ENCODE measurements at regions not wholly inside any gene's neighbourhood (a gene's known extent, or its start where the extent isn't known, plus 50 kb on each side); places are given as distances from the start of the nearest gene placed in this dataset.

- Mint-ChIP-seq H3K36me3 (ENCODE audit: low read depth) (no peaks in the 10 kb centered on the region), H3K27me3 (no peaks in the 10 kb centered on the region), H3K27ac (no peak overlapping the region), H3K4me1 (ENCODE audit: low read depth) (no peaks in the 10 kb centered on the region), H3K4me3 (no peak overlapping the region), H3K9me3 (no peaks in the 10 kb centered on the region)
- DNase-seq, result no peak
Measured at GRCh38 chr4:14575919-14576318, 426.4 kb upstream of the CPEB2 start.

GRCh38 chr4:14580061-14580460 lies 422.2 kb upstream of the CPEB2 start:
- H3K27me3 Mint-ChIP-seq, result no peaks in the 10 kb centered on the region
- no peaks in the 10 kb centered on the region for H3K9me3 Mint-ChIP-seq
- no peak overlapping the region for H3K4me3 Mint-ChIP-seq
- no peaks in the 10 kb centered on the region for H3K4me1 Mint-ChIP-seq (ENCODE audit: low read depth)
- no peak for DNase-seq
- H3K27ac Mint-ChIP-seq, result no peak overlapping the region
- H3K36me3 Mint-ChIP-seq (ENCODE audit: low read depth), result no peaks in the 10 kb centered on the region

- no peaks in the 10 kb centered on the region for H3K36me3 Mint-ChIP-seq (ENCODE audit: low read depth)
- H3K27ac Mint-ChIP-seq, result no peak overlapping the region
- H3K4me3 Mint-ChIP-seq, result no peak overlapping the region
- no peaks in the 10 kb centered on the region for H3K9me3 Mint-ChIP-seq
- no peaks in the 10 kb centered on the region for H3K4me1 Mint-ChIP-seq (ENCODE audit: low read depth)
- no peak for DNase-seq
- peaks cover 2% of the 10 kb centered on the region for H3K27me3 Mint-ChIP-seq
Measured at GRCh38 chr4:14581741-14582140, 420.5 kb upstream of the CPEB2 start.

GRCh38 chr4:14582677-14583076 lies 419.6 kb upstream of the CPEB2 start:
- H3K36me3 Mint-ChIP-seq (ENCODE audit: low read depth), result no peaks in the 10 kb centered on the region
- H3K4me3 Mint-ChIP-seq, result no peak overlapping the region
- H3K4me1 Mint-ChIP-seq (ENCODE audit: low read depth), result no peaks in the 10 kb centered on the region
- no peak overlapping the region for H3K27ac Mint-ChIP-seq
- H3K9me3 Mint-ChIP-seq, result no peaks in the 10 kb centered on the region
- no peak for DNase-seq
- peaks cover 2% of the 10 kb centered on the region for H3K27me3 Mint-ChIP-seq

GRCh38 chr4:14583331-14583730 lies 418.9 kb upstream of the CPEB2 start:
- no peaks in the 10 kb centered on the region for H3K4me1 Mint-ChIP-seq (ENCODE audit: low read depth)
- H3K27me3 Mint-ChIP-seq, result peaks cover 2% of the 10 kb centered on the region
- no peak overlapping the region for H3K4me3 Mint-ChIP-seq
- no peaks in the 10 kb centered on the region for H3K9me3 Mint-ChIP-seq
- no peak overlapping the region for H3K27ac Mint-ChIP-seq
- no peaks in the 10 kb centered on the region for H3K36me3 Mint-ChIP-seq (ENCODE audit: low read depth)
- no peak for DNase-seq

- DNase-seq, result no peak
- H3K36me3 Mint-ChIP-seq (ENCODE audit: low read depth), result no peaks in the 10 kb centered on the region
- H3K27ac Mint-ChIP-seq, result no peak overlapping the region
Measured at GRCh38 chr4:14583752-14584151, 418.5 kb upstream of the CPEB2 start.

GRCh38 chr4:14592950-14593349 lies 409.3 kb upstream of the CPEB2 start:
- H3K27me3 Mint-ChIP-seq, result no peaks in the 10 kb centered on the region
- H3K4me3 Mint-ChIP-seq, result no peak overlapping the region

More at GRCh38 chr4:14583752-14584151, 418.5 kb upstream of the CPEB2 start:
- no peaks in the 10 kb centered on the region for H3K4me1 Mint-ChIP-seq (ENCODE audit: low read depth)
- peaks cover 2% of the 10 kb centered on the region for H3K27me3 Mint-ChIP-seq
- H3K9me3 Mint-ChIP-seq, result no peaks in the 10 kb centered on the region
- H3K4me3 Mint-ChIP-seq, result no peak overlapping the region

GRCh38 chr4:14596028-14596427 lies 406.3 kb upstream of the CPEB2 start:
- Mint-ChIP-seq H3K4me1 (ENCODE audit: low read depth) (no peaks in the 10 kb centered on the region), H3K4me3 (no peak overlapping the region)

More at GRCh38 chr4:14592950-14593349, 409.3 kb upstream of the CPEB2 start:
- Mint-ChIP-seq H3K9me3 (no peaks in the 10 kb centered on the region), H3K4me1 (ENCODE audit: low read depth) (no peaks in the 10 kb centered on the region), H3K27ac (no peak overlapping the region), H3K36me3 (ENCODE audit: low read depth) (no peaks in the 10 kb centered on the region)
- DNase-seq, result no peak

GRCh38 chr4:14596437-14596836 lies 405.8 kb upstream of the CPEB2 start:
- Mint-ChIP-seq H3K4me1 (ENCODE audit: low read depth) (no peaks in the 10 kb centered on the region), H3K27me3 (no peaks in the 10 kb centered on the region)
- DNase-seq, result no peak

More at GRCh38 chr4:14596028-14596427, 406.3 kb upstream of the CPEB2 start:
- Mint-ChIP-seq H3K27ac (no peak overlapping the region), H3K27me3 (no peaks in the 10 kb centered on the region), H3K9me3 (no peaks in the 10 kb centered on the region), H3K36me3 (ENCODE audit: low read depth) (no peaks in the 10 kb centered on the region)
- no peak for DNase-seq

GRCh38 chr4:14596904-14597303 lies 405.4 kb upstream of the CPEB2 start:
- H3K27me3 Mint-ChIP-seq, result peaks cover under 1% of the 10 kb centered on the region
- H3K9me3 Mint-ChIP-seq, result no peaks in the 10 kb centered on the region
- H3K27ac Mint-ChIP-seq, result no peak overlapping the region
- H3K4me3 Mint-ChIP-seq, result no peak overlapping the region
- no peak for DNase-seq
- no peaks in the 10 kb centered on the region for H3K36me3 Mint-ChIP-seq (ENCODE audit: low read depth)
- no peaks in the 10 kb centered on the region for H3K4me1 Mint-ChIP-seq (ENCODE audit: low read depth)

More at GRCh38 chr4:14596437-14596836, 405.8 kb upstream of the CPEB2 start:
- H3K27ac Mint-ChIP-seq, result no peak overlapping the region
- H3K36me3 Mint-ChIP-seq (ENCODE audit: low read depth), result no peaks in the 10 kb centered on the region
- no peak overlapping the region for H3K4me3 Mint-ChIP-seq
- no peaks in the 10 kb centered on the region for H3K9me3 Mint-ChIP-seq

GRCh38 chr4:14602206-14602605 lies 400.1 kb upstream of the CPEB2 start:
- Mint-ChIP-seq H3K36me3 (ENCODE audit: low read depth) (no peaks in the 10 kb centered on the region), H3K9me3 (no peaks in the 10 kb centered on the region), H3K27me3 (peaks cover 9% of the 10 kb centered on the region), H3K4me1 (ENCODE audit: low read depth) (no peaks in the 10 kb centered on the region), H3K27ac (no peak overlapping the region), H3K4me3 (no peak overlapping the region)
- no peak for DNase-seq

GRCh38 chr4:14607001-14607400 lies 395.3 kb upstream of the CPEB2 start:
- no peaks in the 10 kb centered on the region for H3K4me1 Mint-ChIP-seq (ENCODE audit: low read depth)
- H3K27me3 Mint-ChIP-seq, result peaks cover 11% of the 10 kb centered on the region
- no peak for DNase-seq
- no peak overlapping the region for H3K4me3 Mint-ChIP-seq
- no peaks in the 10 kb centered on the region for H3K36me3 Mint-ChIP-seq (ENCODE audit: low read depth)
- no peak overlapping the region for H3K27ac Mint-ChIP-seq
- no peaks in the 10 kb centered on the region for H3K9me3 Mint-ChIP-seq

GRCh38 chr4:14607578-14607977 lies 394.7 kb upstream of the CPEB2 start:
- H3K36me3 Mint-ChIP-seq (ENCODE audit: low read depth), result no peaks in the 10 kb centered on the region
- no peak overlapping the region for H3K27ac Mint-ChIP-seq
- no peak for DNase-seq
- H3K9me3 Mint-ChIP-seq, result no peaks in the 10 kb centered on the region
- H3K4me1 Mint-ChIP-seq (ENCODE audit: low read depth), result no peaks in the 10 kb centered on the region
- peaks cover 8% of the 10 kb centered on the region for H3K27me3 Mint-ChIP-seq
- no peak overlapping the region for H3K4me3 Mint-ChIP-seq

- no peaks in the 10 kb centered on the region for H3K4me1 Mint-ChIP-seq (ENCODE audit: low read depth)
- no peaks in the 10 kb centered on the region for H3K36me3 Mint-ChIP-seq (ENCODE audit: low read depth)
- peaks cover 8% of the 10 kb centered on the region for H3K27me3 Mint-ChIP-seq
- no peak overlapping the region for H3K27ac Mint-ChIP-seq
- H3K4me3 Mint-ChIP-seq, result no peak overlapping the region
- no peak for DNase-seq
- no peaks in the 10 kb centered on the region for H3K9me3 Mint-ChIP-seq
Measured at GRCh38 chr4:14608630-14609029, 393.7 kb upstream of the CPEB2 start.

- Mint-ChIP-seq H3K4me1 (ENCODE audit: low read depth) (no peaks in the 10 kb centered on the region), H3K36me3 (ENCODE audit: low read depth) (no peaks in the 10 kb centered on the region), H3K27ac (no peak overlapping the region), H3K9me3 (no peaks in the 10 kb centered on the region), H3K4me3 (no peak overlapping the region), H3K27me3 (peaks cover 4% of the 10 kb centered on the region)
- DNase-seq, result no peak
Measured at GRCh38 chr4:14614840-14615239, 387.4 kb upstream of the CPEB2 start.

GRCh38 chr4:14615671-14616070 lies 386.6 kb upstream of the CPEB2 start:
- no peaks in the 10 kb centered on the region for H3K9me3 Mint-ChIP-seq
- no peak overlapping the region for H3K4me3 Mint-ChIP-seq
- H3K27me3 Mint-ChIP-seq, result peaks cover 4% of the 10 kb centered on the region
- H3K27ac Mint-ChIP-seq, result no peak overlapping the region
- H3K36me3 Mint-ChIP-seq (ENCODE audit: low read depth), result no peaks in the 10 kb centered on the region
- H3K4me1 Mint-ChIP-seq (ENCODE audit: low read depth), result no peaks in the 10 kb centered on the region
- no peak for DNase-seq

Measured in activated T-cell treated with anti-CD3 and anti-CD28 coated beads, Interleukin-2, amount 50 U/mL, for 24 hours (primary cell).